IMR-90 (cell line): ENCODE measurements at regions not wholly inside any gene's neighbourhood (a gene's known extent, or its start where the extent isn't known, plus 50 kb on each side); places are given as distances from the start of the nearest gene placed in this dataset.

ENCODE experiments used
- ATAC-seq: fragments of 200-7000 bp; cut with Tn5 transposase; 2 replicates; pipeline ENCODE4 v1.9.1; 2020; ENCODE audit warnings: low read depth, mild to moderate bottlenecking, moderate library complexity
- BruUV-seq: library from RNA; stranded (reverse); fragments of 400-500 nt; replicated peaks from 2 replicates; lab custom pipeline; 2021; lab: Mats Ljungman, UMichigan
- CTCF ChIA-PET: fragments of 300-600 bp; formaldehyde crosslinking; extraction: SDS; loops from one replicate; lab custom pipeline; 2021; ENCODE audit warnings: antibody characterized with exemption; lab: Yijun Ruan, JAX
- POLR2A ChIA-PET: fragments of 300-600 bp; sonication (Branson Sonifier 250); formaldehyde crosslinking; loops from one replicate; lab custom pipeline; 2022; ENCODE audit warnings: antibody characterized with exemption; ENCODE audit not compliant: unreplicated experiment; lab: Charles Lee
- DNase-seq: peaks from one replicate; pipeline ENCODE4 v3.0.0; 2013
- H2AFZ ChIP-seq: replicated peaks from 2 replicates; pipeline ENCODE3; 2013; ENCODE audit warnings: low read length, mild to moderate bottlenecking; ENCODE audit not compliant: poor library complexity
- H2AK5ac ChIP-seq: 2 replicates; pipeline ENCODE4 v1.6.1; 2013; ENCODE audit warnings: low read depth, low read length, inconsistent platforms
- H2AK9ac ChIP-seq: replicated peaks from 2 replicates; pipeline ENCODE3; 2013; ENCODE audit warnings: mild to moderate bottlenecking, low read depth, low read length, moderate library complexity; ENCODE audit not compliant: poor library complexity
- H2BK120ac ChIP-seq: 2 replicates; pipeline ENCODE4 v1.6.1; 2013; ENCODE audit warnings: low read depth, low read length, inconsistent platforms
- H2BK15ac ChIP-seq: 3 replicates; pipeline ENCODE4 v1.6.1; 2013; ENCODE audit warnings: low read depth, low read length, inconsistent platforms
- H2BK20ac ChIP-seq: 2 replicates; pipeline ENCODE4 v1.6.1; 2013; ENCODE audit warnings: low read depth, mild to moderate bottlenecking, inconsistent platforms, low read length, moderate library complexity
- H2BK5ac ChIP-seq: 2 replicates; pipeline ENCODE4 v1.6.1; 2013; ENCODE audit warnings: mild to moderate bottlenecking, low read depth, low read length, inconsistent platforms; ENCODE audit not compliant: poor library complexity, severe bottlenecking
- H3K14ac ChIP-seq: replicated peaks from 2 replicates; pipeline ENCODE4 v1.6.1; 2013; ENCODE audit warnings: low read depth, low read length, inconsistent platforms
- H3K18ac ChIP-seq: 2 replicates; pipeline ENCODE4 v1.6.1; 2013; ENCODE audit warnings: low read depth, low read length, control low read depth
- H3K23ac ChIP-seq: 2 replicates; pipeline ENCODE4 v1.6.1; 2013; ENCODE audit warnings: low read depth, low read length, inconsistent platforms
- H3K27ac ChIP-seq: 2 replicates; pipeline ENCODE4 v1.5.1; 2013; ENCODE audit warnings: mild to moderate bottlenecking, control low read depth, low read length; ENCODE audit not compliant: insufficient read depth
- H3K27me3 ChIP-seq: 2 replicates; pipeline ENCODE4 v1.6.1; 2013; ENCODE audit warnings: low read length; ENCODE audit not compliant: control insufficient read depth, insufficient read depth
- H3K36me3 ChIP-seq: 2 replicates; pipeline ENCODE4 v1.6.1; 2013; ENCODE audit warnings: low read length, mixed read lengths; ENCODE audit not compliant: control insufficient read depth, insufficient read depth
- H3K4ac ChIP-seq: 2 replicates; pipeline ENCODE4 v1.6.1; 2013; ENCODE audit warnings: low read depth, low read length, inconsistent platforms
- H3K4me1 ChIP-seq: 2 replicates; pipeline ENCODE4 v1.6.1; 2013; ENCODE audit warnings: low read length, mixed read lengths; ENCODE audit not compliant: control insufficient read depth, insufficient read depth
- H3K4me2 ChIP-seq: 2 replicates; pipeline ENCODE4 v1.6.1; 2013; ENCODE audit warnings: low read depth, mild to moderate bottlenecking, control low read depth, low read length, moderate library complexity
- H3K4me3 ChIP-seq: 2 replicates; pipeline ENCODE4 v1.5.1; 2013; ENCODE audit warnings: low read depth, mild to moderate bottlenecking, control low read depth, low read length, moderate library complexity; ENCODE audit not compliant: insufficient read depth
- H3K56ac ChIP-seq: 2 replicates; pipeline ENCODE4 v1.6.1; 2013; ENCODE audit warnings: low read length, inconsistent platforms; ENCODE audit not compliant: insufficient read depth; ENCODE audit errors: extremely low read depth
- H3K79me1 ChIP-seq, 2 experiments: 2 replicates each; pipeline ENCODE4 v1.6.1; 2013; ENCODE audit warnings: low read length in 2 of 2, inconsistent platforms in 1 of 2, low read depth in 1 of 2
- H3K9ac ChIP-seq: 2 replicates; pipeline ENCODE4 v1.6.1; 2013; ENCODE audit warnings: low read depth, low read length, control low read depth
- H3K9me1 ChIP-seq: 2 replicates; pipeline ENCODE4 v1.6.1; 2013; ENCODE audit warnings: low read length, inconsistent platforms; ENCODE audit not compliant: insufficient read depth
- H3K9me3 ChIP-seq: 2 replicates; pipeline ENCODE4 v1.6.1; 2013; ENCODE audit warnings: low read length; ENCODE audit not compliant: control insufficient read depth, insufficient read depth
- H4K20me1 ChIP-seq: 2 replicates; pipeline ENCODE4 v1.6.1; 2013; ENCODE audit warnings: low read length, inconsistent platforms; ENCODE audit not compliant: insufficient read depth
- H4K5ac ChIP-seq: 2 replicates; pipeline ENCODE4 v1.6.1; 2013; ENCODE audit warnings: mild to moderate bottlenecking, low read depth, low read length, control low read depth
- H4K8ac ChIP-seq, 2 experiments: 2 replicates each; pipeline ENCODE4 v1.6.1; 2013; ENCODE audit warnings: low read depth in 2 of 2, low read length in 2 of 2, control low read depth in 1 of 2, inconsistent platforms in 1 of 2
- H4K91ac ChIP-seq: 2 replicates; pipeline ENCODE4 v1.6.1; 2013; ENCODE audit warnings: low read depth, low read length, inconsistent platforms; ENCODE audit not compliant: insufficient read depth
- FOS ChIP-seq: fragments of 150-350 bp; IDR thresholded peaks from 2 replicates; pipeline ENCODE4 v1.6.1; 2016; ENCODE audit warnings: low read depth, low read length
- RCOR1 ChIP-seq: IDR thresholded peaks from 2 replicates; pipeline ENCODE4 v1.6.1; 2012; ENCODE audit warnings: mild to moderate bottlenecking, low read length, improper control_type of control experiment; ENCODE audit not compliant: insufficient replicate concordance
- USF2 ChIP-seq: fragments of 150-350 bp; IDR thresholded peaks from 2 replicates; pipeline ENCODE4 v1.6.1; 2017; ENCODE audit warnings: mild to moderate bottlenecking, antibody characterized with exemption, low read length, low read depth
- WGBS, 2 experiments: methylation state at CpG; one replicate each; pipeline versions ENCODE4 v1.1.5 to v1.1.7; 2013; ENCODE audit warnings: missing lambda C conversion rate in 2 of 2; ENCODE audit not compliant: insufficient read length in 1 of 2; ENCODE audit errors: extremely low coverage in 2 of 2; 5-methylcytosine and 5-hydroxymethylcytosine counted together
- dilution Hi-C: fragments of 300-500 bp; cut with HindIII; formaldehyde crosslinking; loops from one replicate; pipeline ENCODE4 v1.14.3; 2018; ENCODE audit warnings: low sequenced_read_pairs; ENCODE audit not compliant: unreplicated experiment
- in situ Hi-C: fragments of 300-500 bp; cut with MboI; formaldehyde crosslinking; loops from 3 replicates; pipeline ENCODE4 v1.14.3; 2019; ENCODE audit warnings: low sequenced_read_pairs, inconsistent platforms, mixed read lengths
- intact Hi-C: fragments of 100-400 bp; cut with micrococcal nuclease; formaldehyde crosslinking; loops from 2 replicates; pipeline ENCODE4 v1.10.0; 2022

DNA sequence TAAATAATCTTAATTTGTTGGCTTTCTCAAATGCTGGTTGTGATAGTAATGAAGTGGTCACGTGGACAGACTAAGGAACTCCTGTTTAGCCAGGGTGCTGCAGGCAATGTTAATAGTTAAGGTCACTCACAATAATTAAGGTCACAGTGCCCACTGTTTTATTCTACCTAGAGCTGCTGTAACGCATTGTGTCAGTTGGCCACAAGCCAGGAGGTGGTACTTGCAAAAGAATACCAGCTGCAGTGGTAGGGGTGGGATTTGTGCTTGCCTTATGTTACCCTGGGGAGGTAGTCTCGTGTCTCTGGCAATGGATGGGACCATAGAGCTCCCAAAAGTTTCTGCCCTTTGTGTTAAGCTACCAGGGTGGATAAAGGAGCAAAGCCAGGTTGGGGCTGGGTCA, 969.1 kb upstream of the CDH8 start:
- H2BK120ac ChIP-seq = no peak overlapping the region
- no peak overlapping the region for H3K56ac ChIP-seq
- no peak overlapping the region for H4K8ac ChIP-seq
- TF ChIP-seq FOS (no peak), USF2 (no peak), RCOR1 (no peak)
- no peak overlapping the region for H3K23ac ChIP-seq
- no peaks in the 10 kb centered on the region for H3K79me1 ChIP-seq
- no peak overlapping the region for H3K4me3 ChIP-seq
- H4K91ac ChIP-seq = no peak overlapping the region
- H4K5ac ChIP-seq = no peak overlapping the region
- no TSS peak for BruUV-seq
- H3K4me2 ChIP-seq = no peak overlapping the region
- H3K4me1 ChIP-seq = no peaks in the 10 kb centered on the region
- H3K27me3 ChIP-seq = no peaks in the 10 kb centered on the region
- no peak overlapping the region for H2AK9ac ChIP-seq
- H2BK15ac ChIP-seq = no peak overlapping the region
- H4K20me1 ChIP-seq = no peaks in the 10 kb centered on the region
- CTCF ChIA-PET = no interaction called here
- POLR2A ChIA-PET = no interaction called here
- no peak overlapping the region for H2BK20ac ChIP-seq
- ATAC-seq (no peak), DNase-seq (no peak)
- dilution Hi-C loops (no loop called here), intact Hi-C loops (no loop called here), in situ Hi-C loops (no loop called here)
- H3K27ac ChIP-seq = no peak overlapping the region
- H3K14ac ChIP-seq = no peak overlapping the region
- WGBS, 2 experiments = no CpG with 5 or more reads among the region's 3 CpGs
- H3K18ac ChIP-seq = no peak overlapping the region
- H3K9me3 ChIP-seq = peaks cover 14% of the 10 kb centered on the region
- no peak overlapping the region for H3K9ac ChIP-seq
- no peak overlapping the region for H3K4ac ChIP-seq
- H2AK5ac ChIP-seq = no peak overlapping the region
- no peak overlapping the region for H2BK5ac ChIP-seq
- H3K36me3 ChIP-seq = no peaks in the 10 kb centered on the region
- no peaks in the 10 kb centered on the region for H3K9me1 ChIP-seq
- no peak overlapping the region for H2AFZ ChIP-seq
